UCSD-AML1 (cell line): ENCODE measurements at regions not wholly inside any gene's neighbourhood (a gene's known extent, or its start where the extent isn't known, plus 50 kb on each side); places are given as distances from the start of the nearest gene placed in this dataset.
A peak's percentile ranks its signal among the peaks of the same experiment; 100 is the strongest.
"Not testable (repeated sequence)": the region's sequence is repeated elsewhere in the genome, so short reads cannot be mapped to it uniquely, and the experiment has no call there.

ENCODE experiments used
- DNase-seq: peaks from one replicate; lab custom pipeline; 2025; ENCODE audit not compliant: unreplicated experiment; lab: John Stamatoyannopoulos, UW

GRCh38 chr1:166384948-166385347, 218.1 kb upstream of the FAM78B start:
- no peak for DNase-seq

DNA sequence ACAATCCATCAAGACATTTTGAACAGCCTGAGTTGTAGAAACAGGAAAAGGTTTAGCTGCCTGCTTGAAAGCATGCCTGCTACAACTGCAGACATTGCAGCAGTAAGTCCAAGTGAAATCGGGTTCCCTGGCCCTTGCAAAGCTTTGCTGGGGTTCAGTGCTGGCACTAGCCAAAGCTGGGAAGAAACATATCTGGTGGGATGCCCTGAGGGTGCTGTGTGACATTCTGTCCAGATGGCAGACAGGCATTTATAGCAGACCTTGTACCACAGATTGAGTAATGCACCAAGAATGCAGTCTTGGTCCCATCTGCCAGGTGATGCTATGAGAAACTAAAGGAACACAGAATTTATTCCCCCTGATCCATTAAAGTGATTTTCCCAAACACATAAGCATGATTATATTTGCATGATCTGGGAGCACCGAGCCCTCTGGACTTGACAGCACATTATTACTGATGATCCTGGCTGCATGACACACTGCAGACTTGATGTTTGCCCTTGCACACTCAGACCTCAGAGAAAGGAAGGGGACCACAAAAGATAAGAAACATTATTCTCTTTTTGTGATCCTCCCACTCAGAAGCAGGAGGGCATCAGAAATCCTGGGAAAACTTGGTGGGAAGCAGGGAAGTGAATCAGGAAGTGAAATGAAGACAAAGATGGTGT, 223.7 kb upstream of the FAM78B start:
- no peak for DNase-seq

DNA sequence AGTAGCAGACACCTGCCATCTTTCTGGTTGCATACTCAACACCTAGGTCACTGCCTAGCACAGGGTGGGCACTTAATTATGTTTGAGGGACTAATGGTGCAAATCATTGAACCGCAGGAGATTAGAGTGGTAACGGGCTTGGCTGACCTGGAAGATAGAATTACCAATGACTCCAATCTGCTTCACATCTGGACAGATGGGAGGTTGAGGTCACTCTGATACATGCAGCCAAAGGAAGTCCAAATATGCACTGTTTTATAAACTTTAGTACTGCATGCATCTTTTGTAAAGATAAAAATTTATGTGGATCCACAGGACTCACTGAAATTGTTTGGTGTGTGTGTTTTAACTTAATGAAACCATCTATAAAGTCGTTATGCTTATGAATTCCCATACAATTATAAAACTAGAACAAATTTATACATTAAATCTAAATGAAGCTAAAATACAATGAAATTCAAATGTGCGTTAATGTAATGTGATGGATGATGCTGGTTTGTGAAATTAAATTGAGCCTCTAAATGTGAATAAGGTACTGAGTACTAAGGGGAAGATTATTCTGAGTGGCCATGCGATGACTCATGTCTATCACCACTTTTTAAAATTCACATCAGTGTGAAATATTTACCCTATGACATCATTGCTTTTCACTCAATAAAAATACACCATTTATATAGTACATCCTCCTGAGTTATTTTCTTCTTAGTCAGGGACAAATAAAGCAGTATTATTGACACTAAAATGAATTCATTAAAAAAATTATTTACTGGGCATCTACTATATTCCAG, 224.7 kb upstream of the FAM78B start:
- DNase-seq: no peak

- no peak for DNase-seq
Observed at GRCh38 chr1:166395729-166396128, 228.9 kb upstream of the FAM78B start.

DNA sequence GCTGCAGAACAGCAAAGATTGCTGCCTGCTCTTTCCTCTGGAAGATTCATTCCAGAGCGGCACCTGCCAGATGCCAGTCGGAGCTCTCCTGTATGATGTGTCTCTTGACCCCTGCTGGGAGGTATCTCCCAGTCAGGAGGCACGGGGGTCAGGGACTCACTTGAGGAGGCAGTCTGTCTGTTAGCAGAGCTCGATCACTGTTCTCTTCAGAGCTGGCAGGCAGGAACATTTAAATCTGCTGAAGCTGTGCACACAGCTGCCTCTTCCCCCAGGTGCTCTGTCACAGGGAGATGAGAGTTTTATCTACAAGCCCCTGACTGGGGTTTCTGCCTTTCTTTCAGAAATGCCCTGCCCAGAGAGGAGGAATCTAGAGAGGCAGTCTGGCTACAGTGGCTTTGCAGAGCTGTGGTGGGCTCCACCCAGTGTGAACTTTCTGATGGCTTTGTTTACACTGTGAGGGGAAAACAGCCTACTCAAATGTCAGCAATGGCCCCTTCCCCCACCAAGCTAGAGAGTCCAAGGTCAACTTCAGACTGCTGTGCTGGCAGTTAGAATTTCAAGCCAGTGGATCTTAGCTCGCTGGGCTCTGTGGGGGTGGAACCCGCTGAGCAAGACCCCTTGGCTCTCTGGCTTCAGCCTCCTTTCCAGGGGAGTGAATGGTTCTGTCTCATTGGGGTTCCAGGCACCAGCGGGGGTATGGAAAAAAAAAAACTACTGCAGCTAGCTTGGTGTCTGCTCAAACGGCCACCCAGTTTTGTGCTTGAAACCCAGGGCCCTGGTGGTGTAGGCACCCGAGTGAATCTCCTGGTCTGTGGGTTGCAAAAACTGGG, 242.7 kb upstream of the FAM78B start:
- DNase-seq: not testable (repeated sequence)

DNA sequence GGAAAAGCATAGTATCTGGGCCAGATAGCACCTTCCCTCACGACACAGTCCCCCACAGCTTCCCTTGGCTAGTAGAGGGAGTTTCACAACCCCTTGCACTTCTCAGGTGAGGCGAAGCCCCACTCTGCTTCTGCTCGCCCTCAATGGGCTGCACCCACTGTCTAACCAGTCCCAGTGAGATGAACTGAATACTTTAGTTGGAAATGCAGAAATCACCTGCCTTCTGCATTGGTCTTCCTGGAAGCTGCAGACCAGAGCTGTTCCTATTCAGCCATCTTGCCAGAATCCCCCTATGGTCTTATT, 243.2 kb upstream of the FAM78B start:
- DNase-seq: no peak

DNA sequence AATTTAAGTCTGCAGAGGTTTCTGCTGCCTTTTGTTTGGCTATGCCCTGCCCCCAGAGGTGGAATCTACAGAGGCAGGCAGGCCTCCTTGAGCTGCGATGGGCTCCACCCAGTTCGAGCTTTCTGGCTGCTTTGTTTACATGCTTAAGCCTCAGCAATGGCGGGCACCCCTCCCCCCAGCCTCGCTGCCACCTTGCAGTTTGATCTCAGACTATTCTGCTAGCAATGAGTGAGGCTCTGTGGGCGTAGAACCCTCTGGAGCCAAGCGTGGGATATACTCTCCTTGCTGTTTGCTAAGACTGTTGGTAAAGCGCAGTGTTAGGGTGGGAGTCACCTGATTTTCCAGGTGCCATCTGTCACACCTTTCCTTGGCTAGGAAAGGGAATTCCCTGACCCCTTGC, 250.0 kb upstream of the FAM78B start:
- not testable (repeated sequence) for DNase-seq

DNA sequence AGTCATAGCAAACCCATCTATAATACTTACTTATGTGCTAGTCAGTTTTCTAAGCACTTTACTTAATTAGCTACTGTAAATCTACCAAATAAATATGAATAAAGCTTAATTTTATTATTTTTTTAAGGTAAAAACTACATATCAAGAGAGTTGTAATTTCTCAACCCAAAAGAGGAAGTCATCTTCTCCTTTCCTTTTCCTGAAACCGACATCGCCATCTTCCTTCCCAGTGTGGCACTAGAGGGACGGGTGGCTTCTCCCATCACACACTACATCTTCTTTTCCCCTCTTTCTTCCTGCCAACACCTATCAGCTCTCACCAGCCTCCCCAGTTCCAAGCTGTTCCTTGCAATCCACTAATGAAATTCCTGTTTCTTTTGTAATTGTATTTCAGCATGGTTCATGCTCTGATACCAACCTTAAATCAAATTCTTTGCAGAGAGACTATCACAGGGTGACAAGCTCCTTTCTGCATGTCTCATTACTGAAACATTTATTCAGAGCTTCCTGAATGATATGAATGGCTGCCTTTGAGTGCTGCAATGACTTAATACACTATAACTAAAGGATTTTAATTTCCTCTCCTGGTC, 251.6 kb upstream of the FAM78B start:
- DNase-seq: no peak

DNA sequence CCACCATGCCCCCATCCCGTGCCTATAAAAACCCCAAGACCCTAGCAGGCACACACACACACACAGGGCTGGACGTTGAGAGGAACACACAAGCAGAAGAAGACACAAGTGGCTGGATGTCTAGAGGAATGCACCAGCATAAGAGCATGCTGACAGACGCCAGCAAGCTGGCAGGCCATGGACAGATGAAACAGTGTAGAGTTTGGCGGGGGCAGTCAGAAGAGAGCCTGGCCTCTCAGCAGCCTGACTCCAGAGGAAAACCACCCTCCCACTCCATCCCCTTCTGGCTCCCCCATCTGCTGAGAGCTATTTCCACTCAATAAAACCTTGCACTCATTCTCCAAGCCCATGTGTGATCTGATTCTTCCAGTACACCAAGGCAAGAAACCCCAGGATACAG, 255.8 kb upstream of the FAM78B start:
- DNase-seq: not testable (repeated sequence)

- no peak for DNase-seq
Observed at GRCh38 chr1:166432655-166433054, 265.9 kb upstream of the FAM78B start.

- not testable (repeated sequence) for DNase-seq
Observed at GRCh38 chr1:166433404-166434304, 266.9 kb upstream of the FAM78B start.

DNA sequence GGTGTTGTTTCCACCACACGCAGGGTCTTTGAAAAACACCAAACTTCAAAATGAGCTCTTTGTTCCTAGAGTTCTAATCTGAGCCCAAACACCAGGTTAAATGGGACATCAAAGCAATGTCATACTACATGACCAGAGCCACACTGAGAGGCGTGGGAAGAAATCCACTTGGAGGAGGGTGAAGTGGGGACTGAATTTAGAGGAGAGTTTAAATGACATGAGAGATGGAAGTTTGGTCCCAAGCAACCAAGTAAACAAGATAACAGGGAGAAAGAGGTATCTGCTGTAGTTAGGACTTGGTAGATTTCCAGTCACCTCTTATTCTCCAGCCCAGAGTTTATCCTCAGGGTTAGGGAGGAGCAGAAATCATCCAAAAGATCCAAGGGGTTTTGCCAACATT, 290.9 kb upstream of the FAM78B start:
- DNase-seq: no peak

DNA sequence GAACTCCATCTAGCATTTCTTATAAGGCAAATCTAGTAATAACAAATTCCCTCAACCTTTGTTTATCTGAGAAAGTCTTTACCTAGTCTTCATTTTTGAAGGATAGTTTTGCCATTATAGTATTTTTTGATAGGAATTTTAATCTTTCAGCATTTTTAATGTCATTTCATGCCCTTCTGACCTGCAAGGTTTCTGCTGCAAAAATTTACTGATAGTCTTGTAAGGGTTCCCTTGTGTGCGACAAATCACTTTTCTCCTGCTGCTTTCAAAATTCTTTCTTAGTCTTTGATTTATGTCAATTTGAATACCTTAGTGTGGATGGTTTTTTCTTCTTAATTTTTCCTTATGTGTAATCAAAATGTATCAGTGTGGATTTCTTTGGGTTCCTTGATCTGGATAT, 297.5 kb upstream of the FAM78B start:
- DNase-seq: no peak

DNA sequence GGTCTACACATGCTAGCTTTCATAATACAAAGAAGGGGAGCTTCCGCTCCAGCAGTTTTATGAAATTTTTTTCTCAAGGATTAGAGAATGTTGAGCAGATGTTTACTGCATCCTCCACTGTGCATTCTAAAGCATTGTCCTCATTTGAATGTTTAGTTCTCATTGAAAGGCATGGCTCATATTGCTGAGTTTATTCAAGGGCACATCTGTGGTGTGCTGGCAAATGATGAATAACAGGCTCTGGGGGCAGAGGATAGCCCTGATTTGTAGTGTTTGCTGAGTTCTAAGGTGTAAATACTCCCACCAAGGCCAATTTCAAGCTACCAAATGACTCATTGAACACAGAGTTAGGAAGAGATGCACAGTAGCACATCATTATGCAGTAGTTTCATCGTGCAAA, 303.2 kb upstream of the FAM78B start:
- no peak for DNase-seq

GRCh38 chr1:166470441-166470840, 303.6 kb upstream of the FAM78B start:
- no peak for DNase-seq

- DNase-seq: no peak
Observed at GRCh38 chr1:166471359-166471758, 304.6 kb upstream of the FAM78B start.

GRCh38 chr1:166479052-166479631, 312.3 kb upstream of the FAM78B start:
- peak; percentile 12 for DNase-seq

GRCh38 chr1:166484471-166484870, 317.7 kb upstream of the FAM78B start:
- no peak for DNase-seq

GRCh38 chr1:166484871-166485270, 318.1 kb upstream of the FAM78B start:
- DNase-seq: no peak

DNA sequence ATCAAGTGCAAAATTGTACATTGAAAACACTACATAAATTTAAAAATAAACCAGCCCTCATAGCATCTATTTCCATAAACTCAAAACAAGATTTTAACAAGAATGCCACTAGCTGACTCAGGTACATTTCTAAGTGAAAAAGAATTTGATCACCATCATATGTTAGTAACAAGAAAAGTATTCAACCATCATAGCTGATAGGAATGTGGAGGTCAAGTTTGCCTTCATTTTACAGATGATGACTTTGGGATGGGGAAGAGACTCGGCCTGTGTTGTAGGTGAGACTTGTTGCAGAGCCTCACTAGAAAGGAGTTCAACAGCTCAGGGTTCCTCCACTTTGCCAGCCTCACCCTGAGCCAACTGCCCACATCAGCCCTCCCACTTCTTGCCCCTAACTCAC, 318.8 kb upstream of the FAM78B start:
- no peak for DNase-seq
